ENCODE measurements at regions not wholly inside any gene's neighbourhood (a gene's known extent, or its start where the extent isn't known, plus 50 kb on each side); places are given as distances from the start of the nearest gene placed in this dataset.

DNA sequence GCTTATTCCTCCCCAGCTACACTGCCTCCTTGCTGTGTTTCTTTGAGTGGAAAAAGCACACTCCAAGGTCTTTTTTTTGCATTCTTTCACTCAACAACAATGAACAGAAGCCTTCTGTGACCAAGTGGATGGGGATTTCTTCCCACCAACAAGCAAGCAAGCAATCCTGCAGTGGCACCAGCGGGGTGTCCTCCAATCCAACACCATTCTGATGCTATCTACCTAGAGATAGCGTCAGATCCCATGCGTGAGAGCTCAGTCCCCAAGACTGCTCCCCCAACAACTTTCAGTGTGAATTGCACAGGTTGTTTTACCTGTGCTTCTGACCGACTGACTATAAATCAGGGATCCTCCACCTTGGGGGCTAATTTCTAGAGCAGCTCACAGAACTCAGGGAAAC, 311.0 kb upstream of the PODXL start:
- no peak for DNase-seq (ENCODE audit: low spot score)
- TF ChIP-seq, protein P1, sequence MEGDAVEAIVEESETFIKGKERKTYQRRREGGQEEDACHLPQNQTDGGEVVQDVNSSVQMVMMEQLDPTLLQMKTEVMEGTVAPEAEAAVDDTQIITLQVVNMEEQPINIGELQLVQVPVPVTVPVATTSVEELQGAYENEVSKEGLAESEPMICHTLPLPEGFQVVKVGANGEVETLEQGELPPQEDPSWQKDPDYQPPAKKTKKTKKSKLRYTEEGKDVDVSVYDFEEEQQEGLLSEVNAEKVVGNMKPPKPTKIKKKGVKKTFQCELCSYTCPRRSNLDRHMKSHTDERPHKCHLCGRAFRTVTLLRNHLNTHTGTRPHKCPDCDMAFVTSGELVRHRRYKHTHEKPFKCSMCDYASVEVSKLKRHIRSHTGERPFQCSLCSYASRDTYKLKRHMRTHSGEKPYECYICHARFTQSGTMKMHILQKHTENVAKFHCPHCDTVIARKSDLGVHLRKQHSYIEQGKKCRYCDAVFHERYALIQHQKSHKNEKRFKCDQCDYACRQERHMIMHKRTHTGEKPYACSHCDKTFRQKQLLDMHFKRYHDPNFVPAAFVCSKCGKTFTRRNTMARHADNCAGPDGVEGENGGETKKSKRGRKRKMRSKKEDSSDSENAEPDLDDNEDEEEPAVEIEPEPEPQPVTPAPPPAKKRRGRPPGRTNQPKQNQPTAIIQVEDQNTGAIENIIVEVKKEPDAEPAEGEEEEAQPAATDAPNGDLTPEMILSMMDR (IDR thresholded peaks at IDR 0.05; ENCODE audit: extremely low read depth, missing control alignments), result no peak

DNA sequence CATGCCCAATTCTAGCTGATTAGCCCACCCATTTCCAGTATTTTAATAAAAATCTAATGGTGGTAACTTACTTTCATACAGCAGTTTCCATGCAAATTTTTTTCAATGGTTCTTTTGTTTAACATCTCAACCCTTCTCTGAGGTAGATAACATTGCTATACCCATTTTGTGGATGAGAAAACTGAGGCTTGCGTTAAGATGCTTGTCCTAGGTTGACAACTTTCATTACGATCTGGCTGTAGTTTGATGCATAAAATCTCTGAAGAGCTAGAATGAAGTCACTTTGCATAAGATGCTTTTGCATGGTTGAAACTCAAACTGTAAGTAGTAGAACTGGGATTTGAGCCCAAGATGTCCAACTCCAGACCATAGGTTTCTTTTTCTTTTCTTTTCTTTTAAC, 309.5 kb upstream of the PODXL start:
- TF ChIP-seq, protein P1 (IDR thresholded peaks at IDR 0.05; ENCODE audit: extremely low read depth, missing control alignments), result no peak
- no peak for DNase-seq (ENCODE audit: low spot score)

DNA sequence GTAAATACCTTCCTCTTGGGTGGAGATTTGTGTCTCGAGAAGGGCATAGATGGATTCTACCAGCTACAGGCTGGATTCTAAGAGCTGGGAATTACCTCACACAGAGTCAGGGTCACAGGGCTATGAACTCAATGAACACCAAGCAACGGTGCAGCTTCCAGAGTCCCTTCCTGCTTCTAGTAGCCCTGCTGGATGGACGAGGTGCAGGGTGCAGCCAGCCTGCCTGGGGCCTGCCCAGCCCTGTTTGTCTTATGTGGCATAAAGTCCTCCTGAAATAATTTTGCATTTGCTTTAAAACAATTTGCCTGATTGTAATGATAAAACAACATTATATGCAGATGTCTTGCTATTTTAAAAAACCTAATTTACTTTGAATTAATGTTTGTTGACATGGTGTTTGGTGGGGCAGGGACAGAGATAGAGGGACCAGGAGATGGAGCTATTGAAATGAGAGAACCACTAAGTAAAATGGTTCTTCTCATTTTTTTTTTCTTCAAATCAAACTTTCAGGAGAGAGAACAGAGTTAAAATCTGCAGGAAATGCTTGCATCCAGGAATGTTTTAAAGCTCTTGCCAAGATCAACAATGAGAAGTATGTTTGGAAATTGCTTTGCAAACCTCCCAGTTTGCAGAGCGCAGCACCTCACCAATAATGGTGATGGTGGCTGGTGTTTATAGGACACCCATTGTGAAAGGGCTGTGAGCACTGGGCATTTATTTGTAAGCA, 305.4 kb upstream of the PODXL start:
- TF ChIP-seq, protein P1 (IDR thresholded peaks at IDR 0.05; ENCODE audit: extremely low read depth, missing control alignments), result no peak
- DNase-seq (ENCODE audit: low spot score), result no peak

GRCh38 chr7:131859147-131859821, 302.9 kb upstream of the PODXL start:
- peak; percentile 73 for DNase-seq (ENCODE audit: low spot score)
- TF ChIP-seq, protein P1 (IDR thresholded peaks at IDR 0.05; ENCODE audit: extremely low read depth, missing control alignments), result peak; percentile 83

GRCh38 chr7:131858611-131859010, 302.2 kb upstream of the PODXL start:
- TF ChIP-seq, protein P1 (IDR thresholded peaks at IDR 0.05; ENCODE audit: extremely low read depth, missing control alignments), result no peak
- no peak for DNase-seq (ENCODE audit: low spot score)

DNA sequence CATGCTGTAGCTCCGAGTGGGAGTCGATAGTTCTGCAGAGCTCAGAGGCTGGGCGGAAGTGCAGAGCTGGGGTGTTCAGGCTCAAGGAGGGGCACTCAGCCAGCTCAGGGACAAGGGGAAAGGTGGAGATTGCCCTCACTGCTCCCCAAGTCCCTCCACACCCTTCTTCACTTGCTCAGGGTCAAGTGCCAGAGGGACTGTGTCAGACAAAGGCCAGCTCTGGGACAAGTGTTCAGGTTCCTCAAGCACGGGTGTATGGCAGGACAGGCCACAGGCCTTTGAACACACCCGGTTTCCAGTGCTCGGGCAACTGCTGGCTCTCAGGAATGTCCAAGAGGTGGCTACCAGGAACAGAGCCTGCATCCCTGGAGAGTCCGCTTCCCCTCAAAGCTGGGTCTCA, 293.0 kb upstream of the PODXL start:
- TF ChIP-seq, protein P1 (IDR thresholded peaks at IDR 0.05; ENCODE audit: extremely low read depth, missing control alignments), result no peak
- DNase-seq (ENCODE audit: low spot score), result no peak

DNA sequence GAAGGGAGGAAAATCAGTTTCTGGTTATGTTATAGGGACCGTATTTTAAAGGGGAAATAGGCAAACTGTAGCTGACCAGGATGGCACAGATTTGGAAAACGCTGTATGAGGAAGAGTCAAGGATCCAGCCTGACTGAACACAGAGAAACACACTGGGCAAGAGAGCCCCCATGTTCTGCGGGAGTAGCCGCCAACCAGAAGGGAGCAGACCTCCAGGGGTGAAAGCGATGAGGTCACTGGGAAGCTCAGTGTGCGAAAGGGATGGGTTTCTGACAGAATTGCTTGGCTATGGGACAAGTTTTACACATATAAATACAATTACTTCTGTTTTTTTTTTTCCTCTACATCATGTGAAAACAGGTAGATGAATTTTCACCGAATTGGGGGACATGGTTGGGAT, 291.6 kb upstream of the PODXL start:
- DNase-seq (ENCODE audit: low spot score), result no peak
- TF ChIP-seq, protein P1 (IDR thresholded peaks at IDR 0.05; ENCODE audit: extremely low read depth, missing control alignments), result no peak
